Activated naive CD4-positive, alpha-beta T cell (primary cell): ENCODE measurements at regions not wholly inside any gene's neighbourhood (a gene's known extent, or its start where the extent isn't known, plus 50 kb on each side); places are given as distances from the start of the nearest gene placed in this dataset.

Experiments
- DNase-seq, 4 experiments: peaks; one replicate each; lab custom pipeline; 2025; lab: John Stamatoyannopoulos, UW

DNA sequence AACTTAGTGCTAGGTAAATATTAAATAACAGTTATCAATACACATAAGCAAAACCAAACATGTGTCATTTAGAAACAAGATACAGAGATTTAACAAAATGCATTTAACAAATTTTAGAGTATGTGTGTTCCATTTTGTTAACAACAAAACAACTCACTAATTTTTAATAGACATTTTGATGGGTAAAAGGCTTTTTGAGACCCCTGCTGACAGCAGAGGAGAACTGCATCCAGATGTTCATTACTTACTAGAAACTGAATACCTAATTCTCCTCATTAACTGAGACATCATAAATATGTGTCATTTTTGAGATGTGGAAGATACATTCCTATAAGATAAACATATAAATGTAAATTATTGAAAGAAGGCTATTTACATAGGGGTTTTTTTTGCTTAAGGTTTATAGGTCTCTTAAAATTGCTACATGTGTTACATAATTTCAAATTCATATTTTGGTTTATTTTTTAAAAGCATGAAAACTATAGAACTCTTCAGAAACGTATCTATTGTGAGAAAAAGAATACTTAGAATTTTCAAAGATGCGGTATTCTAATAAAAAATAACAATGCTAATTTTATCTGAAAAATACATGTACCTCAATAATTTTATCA, 1009.8 kb downstream of the TUSC7 start:
- no peak for DNase-seq

DNA sequence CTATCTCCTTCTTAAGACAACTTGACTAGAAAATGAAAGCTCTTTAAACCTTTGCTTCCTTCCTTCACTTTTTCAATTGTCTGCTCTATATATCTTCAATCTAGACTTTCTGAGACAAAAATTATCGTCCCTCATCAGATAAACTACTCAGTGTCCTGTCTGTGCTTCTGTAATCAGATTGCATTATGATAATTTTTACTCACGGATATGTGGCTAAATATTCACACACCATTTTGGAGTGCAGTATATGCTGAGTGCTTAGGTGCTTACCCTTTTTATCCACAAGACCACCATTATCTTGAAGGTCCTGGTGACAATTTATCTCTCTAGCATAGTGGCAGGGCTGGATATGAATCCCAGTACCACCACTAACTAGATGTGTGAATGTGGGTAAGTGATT, 1012.3 kb downstream of the TUSC7 start:
- no peak for DNase-seq

DNA sequence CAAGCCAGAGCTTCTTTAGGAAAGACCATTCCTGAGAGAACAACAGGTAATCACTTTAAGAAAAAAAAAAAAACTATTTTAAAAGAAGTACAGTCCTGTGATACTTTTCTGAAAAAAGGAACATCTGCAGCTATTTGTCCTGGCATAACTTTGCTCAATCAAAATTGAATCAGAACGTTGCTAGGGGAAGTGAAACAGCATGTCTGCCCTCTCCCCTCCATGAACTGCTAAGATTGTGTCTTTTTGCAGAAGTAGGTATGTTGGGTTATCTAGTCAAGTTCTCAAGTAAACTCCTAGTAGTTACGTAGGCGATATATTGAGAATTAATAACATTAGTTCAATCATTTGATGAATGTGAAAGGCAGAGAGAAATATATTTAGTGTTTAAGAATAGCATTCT, 1013.3 kb downstream of the TUSC7 start:
- no peak for DNase-seq

- DNase-seq: no peak
These were observed 1014.2 kb downstream of the TUSC7 start for GRCh38 chr3:117723825-117724224.

DNA sequence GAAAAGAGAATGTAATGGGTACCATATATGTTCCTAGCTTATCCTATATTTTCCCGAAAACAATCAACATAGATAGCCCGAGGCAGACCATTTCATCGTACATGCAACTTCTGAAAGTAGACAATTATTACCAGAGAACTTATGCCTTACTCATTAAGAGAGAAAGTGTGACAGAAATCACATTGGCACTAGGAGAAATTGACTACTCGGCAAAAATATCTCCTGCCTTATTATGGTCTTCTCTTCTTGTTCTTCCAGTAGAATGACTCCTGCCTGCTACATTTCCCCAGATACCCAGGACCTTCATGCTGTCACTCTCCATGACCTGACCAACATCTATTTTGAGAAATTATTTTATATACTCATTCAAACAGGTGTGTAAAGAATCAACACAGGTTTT, 1015.7 kb downstream of the TUSC7 start:
- DNase-seq: no peak

DNA sequence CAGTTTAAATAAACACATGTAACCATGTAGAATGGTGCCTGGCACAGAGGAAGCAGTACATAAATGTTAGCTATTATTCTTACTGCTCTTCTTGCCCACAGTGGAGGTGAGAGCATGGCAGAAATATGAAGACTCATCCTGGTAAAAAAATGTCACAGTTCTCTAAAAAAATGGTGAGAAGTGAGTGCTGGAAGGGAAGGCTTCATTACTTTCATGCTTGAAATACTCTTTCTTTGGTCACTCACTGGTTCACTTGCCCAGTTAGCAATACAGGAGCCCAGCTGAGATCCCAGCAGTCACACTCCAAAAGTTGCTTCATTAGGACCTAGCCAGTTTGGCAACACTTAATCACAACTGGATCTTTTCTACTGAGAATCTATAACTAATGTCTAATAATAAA, 1017.2 kb downstream of the TUSC7 start:
- DNase-seq: no peak

GRCh38 chr3:117728226-117728625, 1018.6 kb downstream of the TUSC7 start:
- DNase-seq: no peak

- DNase-seq: no peak
These were observed 1024.9 kb downstream of the TUSC7 start for GRCh38 chr3:117734496-117734895.

GRCh38 chr3:117735481-117736101, 1026.0 kb downstream of the TUSC7 start:
- DNase-seq: no peak

DNA sequence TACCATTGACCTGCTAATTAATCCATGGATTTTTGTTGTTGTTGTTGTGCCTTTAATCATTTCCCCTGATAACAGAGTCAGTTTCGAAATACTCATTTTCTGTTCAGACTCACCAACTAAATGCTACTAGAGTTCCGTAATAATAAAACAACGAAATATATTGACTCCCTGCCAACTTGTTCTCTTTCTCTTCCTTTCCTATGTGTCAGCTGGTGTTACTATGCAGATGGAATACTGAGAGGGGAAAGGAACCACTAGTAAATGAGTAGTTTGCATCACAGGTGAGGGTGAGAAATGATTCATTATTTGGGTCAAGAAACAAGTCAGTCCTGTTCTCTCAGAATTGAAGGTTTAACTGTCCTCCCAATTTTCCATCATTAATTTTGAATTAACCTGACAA, 1027.3 kb downstream of the TUSC7 start:
- no peak for DNase-seq

- no peak for DNase-seq
These were observed 1034.4 kb downstream of the TUSC7 start for GRCh38 chr3:117743993-117744392.

- no peak for DNase-seq
These were observed 1035.4 kb downstream of the TUSC7 start for GRCh38 chr3:117744935-117745334.

DNA sequence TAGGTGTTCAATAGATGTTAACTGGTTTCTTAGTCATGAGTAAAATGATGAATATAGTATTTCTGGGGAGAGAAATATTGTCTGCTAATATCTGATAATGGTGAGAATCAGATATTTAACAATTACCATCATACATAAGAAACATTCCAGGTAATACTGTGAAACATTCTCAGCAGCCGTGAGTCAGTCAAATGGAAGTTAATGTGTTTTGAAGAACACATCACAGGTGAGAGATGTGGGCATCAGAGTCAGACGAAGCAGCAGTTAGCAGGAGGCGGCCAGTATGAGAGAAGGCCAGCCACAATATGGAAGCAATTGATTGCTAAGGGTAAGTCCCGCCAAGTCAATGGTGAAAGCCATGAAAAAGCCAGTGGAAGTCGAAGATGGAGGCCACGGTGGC, 1035.9 kb downstream of the TUSC7 start:
- no peak for DNase-seq

GRCh38 chr3:117746066-117746465, 1036.5 kb downstream of the TUSC7 start:
- no peak for DNase-seq

DNA sequence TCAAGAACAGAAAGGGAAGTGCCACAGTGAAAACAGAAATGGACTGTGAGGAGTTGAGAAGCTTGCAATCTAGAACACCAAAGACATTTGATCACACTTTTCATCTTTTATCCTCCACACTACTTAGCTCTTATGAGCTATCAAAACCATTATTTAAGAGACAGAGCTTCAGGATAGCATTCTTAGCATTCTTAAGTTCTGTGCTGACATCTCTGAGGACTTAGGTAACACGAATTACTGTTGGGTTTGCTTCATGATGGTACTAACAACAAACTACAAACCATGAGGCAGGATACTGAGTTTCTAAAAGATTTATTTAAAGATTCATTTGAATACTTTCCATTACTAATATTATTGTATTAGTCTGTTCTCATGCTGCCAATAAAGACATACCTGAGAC, 1038.6 kb downstream of the TUSC7 start:
- no peak for DNase-seq

GRCh38 chr3:117750674-117751269, 1041.2 kb downstream of the TUSC7 start:
- DNase-seq: no peak

- no peak for DNase-seq
These were observed 1042.1 kb downstream of the TUSC7 start for GRCh38 chr3:117751651-117752050.

DNA sequence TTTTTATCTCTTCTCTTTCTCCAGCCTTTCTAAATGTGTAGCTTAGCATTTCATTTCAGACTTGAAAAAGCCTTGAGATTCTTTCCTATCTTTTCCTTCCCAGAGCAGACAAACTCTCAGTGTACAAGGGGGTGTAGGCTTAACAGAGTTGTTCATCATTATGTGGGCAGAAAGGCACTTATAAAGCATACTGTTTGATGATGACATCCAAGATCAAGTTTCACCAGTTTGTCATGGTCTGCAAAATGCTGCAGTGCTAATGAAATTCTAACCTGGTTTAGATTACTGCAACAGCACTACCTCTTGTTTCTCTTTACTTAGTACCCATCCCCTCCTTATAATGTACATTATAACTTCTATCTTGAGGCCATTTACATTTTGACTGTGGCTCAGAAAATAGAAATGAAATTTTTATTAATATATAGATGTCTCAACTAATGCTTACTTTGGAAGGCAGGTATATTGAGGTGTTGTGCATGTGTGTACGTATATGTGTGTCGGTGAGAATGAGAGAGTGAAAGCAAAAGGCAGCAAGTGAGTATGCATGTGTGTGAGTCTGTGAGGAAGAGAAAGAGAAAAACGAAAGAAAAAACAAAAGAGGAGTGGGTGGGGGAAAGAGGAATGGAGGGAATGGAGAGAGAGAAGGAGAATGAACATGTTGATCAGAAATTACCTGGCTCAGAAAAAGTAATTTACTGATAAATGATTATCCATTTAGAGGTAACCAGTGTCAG, 1043.6 kb downstream of the TUSC7 start:
- no peak for DNase-seq

DNA sequence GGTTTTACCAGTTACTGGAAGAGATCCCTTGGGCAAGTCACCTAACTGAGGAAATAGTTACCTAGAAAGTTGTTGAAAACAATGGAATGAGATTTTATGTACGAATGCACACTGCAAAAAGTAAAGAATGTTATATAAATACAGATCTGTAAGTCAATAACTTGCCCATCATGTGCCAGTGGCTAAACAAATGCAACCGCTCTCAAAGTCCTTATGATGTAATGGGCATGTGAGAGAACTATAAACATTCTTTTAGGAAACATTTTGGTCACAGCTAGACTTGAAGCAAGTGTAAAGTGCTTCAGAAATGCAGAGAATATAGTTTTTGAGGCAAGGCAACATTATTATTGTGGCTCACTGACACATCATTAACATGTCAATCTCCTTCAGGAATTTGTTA, 1044.5 kb downstream of the TUSC7 start:
- DNase-seq: no peak

- DNase-seq: no peak
These were observed 1045.3 kb downstream of the TUSC7 start for GRCh38 chr3:117754841-117755240.

DNA sequence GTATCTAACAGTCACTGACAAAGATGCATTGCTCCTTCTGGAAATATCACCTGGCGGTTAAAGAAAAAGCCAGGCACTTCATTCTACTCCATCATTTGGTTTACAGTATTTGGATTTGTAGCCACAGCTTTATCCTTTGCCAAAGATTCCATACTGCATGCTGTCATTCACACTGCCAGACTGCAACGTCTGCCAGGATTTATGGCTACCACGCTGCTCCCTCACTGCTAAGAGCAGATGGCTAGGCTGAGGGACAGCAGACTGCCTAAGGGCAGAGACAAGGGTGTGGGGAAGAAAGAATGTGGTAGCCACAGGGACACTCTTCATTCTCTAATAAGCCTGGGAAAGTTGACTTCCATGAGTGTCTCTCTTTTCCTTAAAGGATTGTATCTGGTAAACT, 1047.0 kb downstream of the TUSC7 start:
- DNase-seq: no peak

DNA sequence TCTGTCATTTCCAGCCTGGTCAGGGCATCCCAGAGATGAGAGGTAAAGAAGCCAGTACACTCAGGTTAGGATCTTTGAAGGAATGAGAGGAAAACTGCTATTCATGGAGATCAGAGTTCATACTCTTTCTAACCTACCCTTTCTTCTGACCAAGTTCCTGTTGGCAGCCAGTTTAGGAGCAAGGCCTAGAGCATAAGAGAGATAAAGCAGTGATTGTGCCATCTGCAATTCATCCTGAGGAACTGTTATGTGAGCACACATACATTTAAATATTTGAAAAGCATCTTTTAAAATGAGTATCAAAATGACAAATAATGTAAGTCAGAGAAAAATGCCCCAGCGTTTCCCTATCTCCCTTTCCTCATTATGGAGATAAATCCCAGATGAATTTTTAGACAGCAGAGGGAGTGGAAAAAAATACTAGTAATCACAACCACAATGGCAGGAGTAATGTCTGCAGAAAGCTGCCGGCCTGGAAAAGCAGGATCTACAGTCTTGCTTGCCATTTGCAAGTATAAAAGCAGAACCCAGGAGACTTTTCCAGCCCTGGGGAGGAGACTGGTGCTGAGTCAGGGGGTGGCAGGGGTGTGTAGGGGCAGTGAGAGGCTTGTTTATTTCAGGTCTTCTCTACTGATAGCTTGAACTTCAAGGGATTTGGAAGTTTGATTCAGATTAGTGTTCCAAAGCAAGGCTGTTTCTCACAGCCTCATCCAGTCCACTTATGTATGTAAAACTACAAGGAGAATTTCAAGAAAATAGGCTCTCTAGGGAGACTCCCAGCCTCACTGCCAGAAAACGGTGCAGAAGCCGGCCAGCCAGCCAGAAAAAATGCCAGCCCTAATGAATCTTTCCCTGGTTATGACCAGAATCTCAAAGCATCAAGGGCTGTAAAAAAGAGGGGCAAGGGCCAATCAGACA, 1052.4 kb downstream of the TUSC7 start:
- no peak for DNase-seq
